ENCODE measurements at regions not wholly inside any gene's neighbourhood (a gene's known extent, or its start where the extent isn't known, plus 50 kb on each side); places are given as distances from the start of the nearest gene placed in this dataset.

DNA sequence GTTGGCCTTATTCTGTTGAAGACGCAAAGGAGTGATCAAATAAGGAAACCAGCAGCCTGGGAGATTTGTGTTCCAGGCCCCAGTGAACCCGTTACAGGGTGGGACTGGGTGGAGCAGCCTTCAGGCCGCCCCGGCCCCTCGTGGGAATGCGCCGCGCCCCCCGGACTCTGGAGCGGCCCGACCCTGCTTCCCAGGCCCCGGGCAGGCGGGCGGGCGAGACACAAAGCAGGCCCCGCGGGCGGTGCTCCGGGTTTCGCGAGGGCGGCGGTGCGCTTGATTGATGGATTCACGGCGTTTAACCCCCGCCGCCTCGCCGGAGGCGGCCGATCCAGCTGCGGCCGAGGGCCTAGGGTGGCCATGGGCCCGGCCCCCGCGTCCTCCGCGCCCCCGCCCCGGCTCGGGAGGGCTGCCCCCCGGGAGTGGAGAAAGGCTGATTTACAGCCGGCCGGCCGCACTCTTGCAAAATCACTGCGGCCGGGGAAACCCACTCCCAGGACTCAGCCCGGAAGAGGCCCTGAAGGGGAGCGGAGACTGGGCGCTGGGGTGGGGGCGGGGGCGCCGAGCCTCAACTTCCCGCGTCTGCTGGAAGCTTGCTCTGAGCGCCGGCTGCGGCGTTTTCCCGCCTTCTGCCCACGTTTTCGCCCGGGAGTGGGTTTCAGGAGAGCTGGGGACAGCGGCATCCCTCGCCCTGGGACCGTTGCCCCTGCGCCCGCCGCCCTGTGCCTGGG, 299.6 kb upstream of the NFE2L3 start:
- DNase-seq: no peak

DNA sequence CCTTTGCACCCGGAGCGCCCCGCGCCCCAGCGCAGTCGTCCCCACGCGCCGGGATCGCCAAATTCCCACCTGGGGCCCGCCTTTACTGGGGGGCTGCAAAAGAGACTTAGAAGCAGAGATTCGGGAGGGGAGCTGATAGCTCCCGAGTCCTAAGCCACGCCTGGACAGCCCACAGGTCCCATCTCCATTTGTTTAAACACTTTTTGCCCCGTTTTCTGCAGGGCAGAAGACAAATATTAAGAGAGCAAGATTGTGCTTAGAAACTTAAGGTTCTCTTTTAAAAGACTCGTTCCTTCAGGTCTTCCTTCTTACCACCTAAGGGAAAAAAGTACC, 299.1 kb upstream of the NFE2L3 start:
- DNase-seq: no peak

DNA sequence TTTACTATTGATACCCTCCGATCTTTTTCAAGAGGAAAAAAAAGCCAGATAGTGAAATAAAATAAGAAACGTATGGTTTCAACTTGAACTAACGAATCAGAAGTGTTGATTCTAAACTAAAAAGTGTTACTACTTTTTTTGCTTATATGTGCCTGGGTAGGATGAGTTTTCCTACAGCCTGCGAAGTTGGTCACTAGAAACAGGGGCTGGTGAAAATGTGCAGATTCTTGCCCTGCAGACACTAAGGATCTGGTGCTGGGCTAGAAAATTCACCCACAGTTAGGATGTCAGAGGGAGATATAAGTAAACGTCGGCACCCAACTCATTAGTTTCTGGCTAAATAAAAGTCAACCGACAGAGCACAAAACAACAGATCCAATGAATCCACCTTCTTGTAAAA, 298.7 kb upstream of the NFE2L3 start:
- DNase-seq: no peak

GRCh38 chr7:25854059-25854458, 297.9 kb upstream of the NFE2L3 start:
- DNase-seq: no peak

DNA sequence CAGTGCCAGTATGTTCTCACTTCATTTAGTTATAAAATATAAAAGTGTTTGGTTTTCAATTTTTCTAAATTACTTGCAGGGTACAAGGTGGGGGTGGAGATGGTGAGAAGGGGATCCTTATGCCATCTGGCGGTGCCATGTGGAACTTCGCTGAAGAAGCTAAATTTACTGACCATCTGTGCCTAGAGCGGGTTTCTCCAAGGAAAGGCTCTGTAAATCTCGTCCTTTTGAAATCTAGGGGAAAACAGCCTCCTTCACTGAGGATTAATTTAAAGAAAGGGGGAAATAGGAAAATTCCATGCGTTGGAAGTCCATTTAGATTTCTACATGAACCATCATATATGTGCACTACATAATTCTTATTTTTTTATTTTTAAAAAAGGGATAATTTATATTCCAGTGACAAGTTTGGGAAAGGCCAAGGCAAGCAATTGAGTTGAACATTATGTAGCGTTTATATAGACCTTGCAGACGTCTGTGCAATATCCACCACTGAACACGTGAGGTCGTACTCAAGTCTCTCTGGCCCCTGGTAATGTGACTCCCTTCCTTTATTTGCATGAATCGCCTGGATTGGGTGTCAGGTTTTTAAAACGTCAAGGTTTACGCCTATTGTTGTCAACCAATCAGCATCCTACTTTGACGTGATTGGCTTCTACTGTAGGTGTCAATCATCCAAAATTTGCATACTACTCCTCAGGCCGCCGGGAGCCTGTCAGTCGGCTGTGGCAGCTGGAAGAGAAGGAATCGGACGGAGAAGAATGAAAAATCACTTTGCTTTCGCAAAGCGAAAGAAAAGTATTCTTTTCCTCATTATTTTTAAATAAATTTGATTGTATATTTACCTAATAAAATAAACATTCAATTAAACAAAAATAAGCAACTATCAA, 297.1 kb upstream of the NFE2L3 start:
- DNase-seq: peak; percentile 96 to 98

DNA sequence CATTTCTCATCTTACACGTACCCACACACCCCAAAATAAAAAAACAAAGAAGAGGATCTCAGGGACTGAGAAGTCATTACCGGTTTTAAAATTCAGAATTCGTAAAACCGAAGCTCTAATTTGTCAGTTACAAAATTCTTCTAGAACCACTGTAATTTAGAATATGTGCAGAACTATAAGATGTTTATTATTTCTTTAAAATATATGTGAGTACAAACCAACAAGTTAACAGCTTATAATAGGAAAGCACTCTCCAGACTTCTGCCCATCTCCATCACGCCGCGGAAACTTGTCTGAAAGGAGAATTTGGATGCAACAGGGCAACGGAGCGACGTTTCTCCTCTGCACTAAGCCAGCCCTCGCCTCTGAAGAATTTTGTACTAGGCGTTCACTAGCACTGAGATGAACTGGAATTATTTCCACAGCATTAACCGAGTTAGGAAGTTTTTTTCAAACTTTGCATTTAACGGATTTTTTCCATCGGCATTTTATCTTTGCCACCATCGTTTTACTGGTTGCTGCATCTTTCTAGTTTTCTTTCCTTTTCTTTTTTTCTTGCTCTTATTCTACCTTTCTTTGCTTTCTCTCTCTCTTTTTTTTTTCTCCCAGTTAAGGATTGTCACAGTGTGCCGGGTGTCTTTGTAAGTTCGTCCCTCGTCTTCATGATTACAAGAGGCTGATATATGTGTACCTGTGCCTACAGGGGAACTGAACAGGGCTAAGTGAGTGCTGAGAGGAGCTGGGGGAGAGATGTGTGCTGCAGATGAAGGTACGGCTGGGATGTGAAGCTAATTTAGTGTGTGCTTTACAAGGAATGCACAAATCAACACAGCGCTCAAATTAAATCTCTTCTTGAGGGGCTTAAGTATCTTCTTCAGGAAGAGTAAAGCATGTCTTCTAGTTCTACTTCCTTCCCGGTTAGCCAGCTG, 295.9 kb upstream of the NFE2L3 start:
- DNase-seq: peak in 1 of 2 experiments; percentile 15

- peak in 1 of 2 experiments; percentile 54 for DNase-seq
Measured at GRCh38 chr7:25857376-25858067, 294.5 kb upstream of the NFE2L3 start.

- DNase-seq: no peak
Measured at GRCh38 chr7:25858200-25858524, 293.8 kb upstream of the NFE2L3 start.

DNA sequence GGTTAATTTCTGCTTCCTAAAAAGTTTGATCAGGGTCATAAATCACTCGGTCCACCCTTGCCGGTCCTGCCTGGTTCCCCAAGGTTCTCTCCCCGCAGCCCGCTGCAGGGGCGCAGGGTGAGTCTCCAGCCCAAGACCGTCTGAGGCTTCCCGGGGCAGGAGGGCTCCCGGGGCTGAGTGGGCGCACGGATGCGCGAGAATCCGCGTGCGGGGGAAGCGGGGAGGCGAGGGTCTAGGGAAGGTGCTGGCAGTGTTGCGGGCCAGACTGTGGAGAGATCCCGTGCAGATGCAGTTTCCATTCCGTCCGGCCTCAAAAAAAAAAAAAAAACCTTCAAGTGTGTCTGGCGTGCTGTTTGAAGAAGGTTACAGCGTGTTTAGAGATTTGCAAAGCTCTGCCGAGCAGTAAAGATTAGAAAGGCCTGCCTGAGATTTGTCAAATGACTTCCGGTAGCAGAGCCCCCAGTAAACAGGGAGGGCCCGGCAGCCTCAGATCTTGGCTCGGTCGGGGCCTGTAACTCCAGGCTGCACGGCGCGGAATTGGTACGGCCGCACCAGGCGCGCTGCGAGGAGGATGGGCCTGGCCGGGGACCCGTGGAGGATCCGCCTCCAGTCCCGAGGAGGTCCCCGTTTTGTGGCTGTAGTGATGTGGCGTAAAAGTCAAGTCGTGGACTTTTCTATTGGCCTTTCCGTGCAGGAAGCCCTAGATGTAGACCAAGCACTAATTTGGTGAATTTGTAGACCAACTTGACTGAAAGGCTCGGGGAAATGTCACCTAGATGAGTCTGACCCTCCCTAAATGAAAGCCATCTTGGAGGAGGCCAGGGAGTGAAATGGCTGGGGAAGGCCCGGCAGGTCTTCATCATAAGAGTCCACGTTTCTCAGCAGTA, 293.2 kb upstream of the NFE2L3 start:
- no peak for DNase-seq

DNA sequence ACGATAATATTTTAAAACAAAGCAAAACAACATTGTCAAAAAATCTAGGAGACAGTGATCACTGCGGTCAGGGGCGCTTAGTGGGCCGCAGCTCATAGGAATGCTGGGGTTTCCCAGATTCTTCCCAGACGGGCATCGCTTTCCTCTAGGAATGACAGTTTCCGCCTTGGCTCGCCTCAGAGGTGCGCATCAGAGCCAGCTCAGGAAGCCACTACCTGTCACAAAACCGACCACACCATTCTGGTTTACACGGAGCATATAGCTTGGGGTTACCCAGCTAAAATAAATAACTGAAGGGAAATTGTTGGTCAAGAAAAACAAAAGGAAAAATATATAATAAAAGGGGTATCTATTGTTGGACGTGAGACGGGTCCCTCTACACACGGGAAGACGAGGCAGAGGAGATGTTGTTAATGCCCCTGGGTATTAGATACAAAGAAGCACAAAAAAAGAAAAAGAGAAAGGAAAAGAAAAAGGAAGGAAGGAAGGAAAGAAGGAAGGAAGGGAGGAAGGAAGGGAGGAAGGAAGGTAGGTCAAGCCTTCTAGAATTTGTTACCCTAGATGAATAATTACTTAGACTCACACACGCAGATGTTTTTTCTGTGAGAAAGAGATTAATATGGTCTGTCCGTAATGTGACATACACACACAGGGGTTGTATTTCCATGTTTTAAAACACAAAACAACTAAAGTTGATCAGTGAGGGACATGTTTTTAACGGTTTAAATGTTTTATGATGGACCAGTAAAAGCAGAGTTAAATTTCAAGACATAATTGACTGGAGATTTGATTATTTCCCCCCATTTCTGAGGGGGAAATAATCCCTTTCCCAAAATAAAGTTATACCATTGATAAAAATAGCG, 292.4 kb upstream of the NFE2L3 start:
- DNase-seq: no peak

DNA sequence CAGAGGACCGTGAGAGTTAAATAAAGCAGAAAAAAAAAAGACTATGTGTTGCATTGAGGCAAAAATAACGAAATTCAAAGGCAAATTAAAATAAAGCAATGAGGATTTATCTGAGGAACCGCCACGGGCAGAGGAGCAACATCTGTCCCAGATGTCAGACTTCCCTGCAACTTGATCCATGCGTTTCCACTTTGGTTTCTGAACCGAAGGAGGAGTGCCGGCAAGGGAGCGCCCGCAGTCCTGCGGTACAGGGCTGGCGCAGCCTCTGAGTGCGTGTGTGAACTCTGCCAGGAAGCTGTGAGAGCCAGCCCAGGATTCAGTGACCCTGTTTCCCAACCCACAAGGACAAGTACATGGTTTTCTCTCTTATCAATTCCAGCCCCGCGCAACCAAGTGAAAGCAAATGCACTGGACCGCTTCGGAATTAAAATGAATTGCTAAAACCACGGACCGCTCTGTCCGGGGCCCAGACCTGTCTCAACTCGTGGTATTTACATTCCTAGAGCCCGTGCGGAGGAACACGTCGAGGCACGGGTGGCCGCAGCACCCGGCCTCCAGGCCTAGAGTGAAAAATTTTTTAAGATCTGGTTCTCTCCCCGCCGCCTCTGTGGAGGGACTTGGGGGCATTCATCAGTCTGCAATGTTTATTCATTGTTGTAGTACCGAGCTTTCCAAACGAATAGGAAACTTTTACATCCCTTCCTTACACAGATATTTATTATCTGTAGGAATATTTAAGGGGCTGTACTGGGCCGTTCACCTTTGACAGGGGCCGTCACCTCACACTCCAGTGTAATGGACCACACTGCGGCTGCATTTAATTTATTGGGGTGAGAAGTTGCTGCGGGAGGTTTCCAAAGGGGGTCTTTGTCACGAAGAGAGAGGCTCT, 291.5 kb upstream of the NFE2L3 start:
- no peak for DNase-seq

DNA sequence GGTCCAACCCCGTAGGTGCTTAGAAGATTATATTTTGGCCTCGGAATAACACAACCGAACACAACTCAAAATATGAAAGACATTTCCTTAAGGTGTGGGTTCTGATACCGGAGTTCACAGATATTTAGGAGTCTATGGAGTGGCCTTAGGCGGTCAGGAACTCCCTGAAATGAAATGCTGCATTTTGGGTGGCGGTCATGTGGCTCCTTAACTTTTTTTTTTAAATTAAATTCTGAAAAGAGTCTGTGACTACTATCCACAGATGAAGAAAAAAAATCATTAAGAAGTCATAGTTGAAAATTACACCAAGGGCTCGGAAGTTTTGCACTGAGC, 290.9 kb upstream of the NFE2L3 start:
- DNase-seq: no peak

- no peak for DNase-seq
Measured at GRCh38 chr7:25861601-25862260, 290.3 kb upstream of the NFE2L3 start.

GRCh38 chr7:25862261-25863004, 289.6 kb upstream of the NFE2L3 start:
- DNase-seq: peak; percentile 99 to 100

DNA sequence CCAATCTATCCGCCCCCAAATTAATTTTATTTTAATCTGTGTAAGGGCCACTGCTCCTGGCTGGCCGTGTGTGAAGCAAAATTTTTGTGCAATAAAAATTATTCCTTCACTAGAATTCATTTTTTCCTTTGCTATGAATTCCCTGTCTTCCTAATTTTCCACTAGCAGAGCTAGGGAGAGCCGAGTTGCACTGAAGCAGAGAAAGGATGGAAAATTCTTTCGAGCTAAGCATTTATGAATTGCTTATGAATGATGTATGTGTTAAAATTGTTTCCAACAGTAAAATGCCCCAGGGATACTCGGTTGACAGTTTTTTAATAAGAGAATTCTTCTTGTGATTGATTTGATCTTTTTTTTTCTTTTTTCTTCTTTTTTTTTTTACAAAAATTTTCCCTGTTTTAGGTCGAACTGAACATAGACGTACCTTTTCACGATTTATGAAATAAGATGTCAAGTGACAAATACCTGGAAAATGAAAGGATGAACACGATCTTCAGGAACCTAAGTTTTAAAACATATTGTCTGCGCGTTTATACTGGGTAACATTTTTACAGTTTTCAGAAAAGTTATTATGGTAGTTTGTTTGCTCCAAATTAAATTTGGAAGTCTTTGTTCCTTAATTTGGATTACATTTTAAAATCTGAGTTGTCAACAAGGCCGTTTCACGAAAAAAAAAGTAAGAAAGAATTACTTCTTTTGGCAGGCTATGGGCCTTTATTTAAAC, 288.8 kb upstream of the NFE2L3 start:
- no peak for DNase-seq

DNA sequence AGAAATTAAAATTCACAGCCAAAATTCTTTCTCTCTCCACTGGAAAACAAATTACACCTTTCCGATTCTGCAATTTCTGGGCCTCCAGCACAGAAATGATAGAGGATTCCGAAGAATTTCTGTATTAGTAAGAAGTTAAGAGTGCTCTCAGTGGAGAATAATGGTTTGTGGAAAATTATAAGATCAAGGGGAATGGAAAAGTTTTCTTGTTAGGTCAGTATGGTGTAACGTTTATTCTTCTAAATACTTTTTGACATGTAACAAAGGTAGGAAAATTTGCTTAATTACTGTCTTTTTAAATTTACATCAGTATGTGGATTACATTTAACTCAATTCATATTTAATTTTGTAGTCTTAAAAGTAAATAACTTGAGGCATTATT, 288.3 kb upstream of the NFE2L3 start:
- DNase-seq: no peak

DNA sequence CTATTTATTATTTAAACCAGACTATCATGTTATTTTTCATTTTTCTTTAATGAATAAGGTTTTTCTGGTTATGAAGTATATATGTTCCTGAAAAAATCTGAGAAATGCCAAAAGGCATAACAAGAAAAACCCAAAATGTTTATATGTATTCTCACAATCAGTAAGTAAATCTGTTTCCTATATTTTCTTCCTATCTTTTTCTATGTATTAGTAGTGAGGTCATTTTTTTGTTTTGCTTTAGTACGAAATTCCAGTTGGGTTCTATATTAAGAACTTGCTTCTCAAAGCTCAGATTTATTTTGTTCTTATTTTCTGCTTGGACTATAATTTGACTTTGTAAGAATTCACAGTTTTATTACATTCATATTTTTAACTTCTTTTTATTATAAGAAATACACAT, 287.5 kb upstream of the NFE2L3 start:
- no peak for DNase-seq
